Transverse colon (tissue), 4 donors: ENCODE measurements at regions not wholly inside any gene's neighbourhood (a gene's known extent, or its start where the extent isn't known, plus 50 kb on each side); places are given as distances from the start of the nearest gene placed in this dataset.

ENCODE experiments used
- DNase-seq: peaks from one replicate; pipeline ENCODE4 v3.0.0-alpha.2; 2019
- H3K27ac ChIP-seq, 4 donors: fragments of 200-600 bp; sonication (generic); 2 replicates each; pipeline ENCODE4 v1.5.1; 2016 to 2018; ENCODE audit warnings: inconsistent platforms in 4 of 4
- H3K27me3 ChIP-seq: fragments of 200-600 bp; sonication (generic); 2 replicates; pipeline ENCODE4 v1.5.1; 2017; ENCODE audit warnings: inconsistent platforms
- H3K36me3 ChIP-seq, 4 donors: fragments of 200-600 bp; sonication (generic); 2 replicates each; pipeline ENCODE4 v1.5.1; 2017 to 2019; ENCODE audit warnings: inconsistent platforms in 4 of 4
- H3K4me1 ChIP-seq, 4 donors: fragments of 200-600 bp; sonication (generic); 2 replicates each; pipeline ENCODE4 v1.5.1; 2017 to 2020; ENCODE audit warnings: inconsistent platforms in 4 of 4
- H3K4me3 ChIP-seq, 4 donors: fragments of 200-600 bp; sonication (generic); 1 replicate in 1 of 4; 2 replicates in 3 of 4; pipeline versions ENCODE4 v1.5.1 to v1.6.1; 2017 to 2019; ENCODE audit warnings: inconsistent platforms in 4 of 4
- H3K9me3 ChIP-seq, 2 donors: fragments of 200-600 bp; sonication (generic); 2 replicates each; pipeline ENCODE4 v1.5.1; 2017 to 2019; ENCODE audit warnings: inconsistent platforms in 2 of 2
- CTCF ChIP-seq, 5 experiments: fragments of 200-600 bp in 3 of 5; fragments of 450-650 bp in 2 of 5; sonication (generic) in 3 of 5; IDR thresholded peaks; 1 replicate in 2 of 5; 2 replicates in 3 of 5; pipeline ENCODE4 v1.5.1; 2016 to 2017; ENCODE audit warnings: antibody characterized with exemption in 5 of 5, inconsistent platforms in 3 of 5, mild to moderate bottlenecking in 2 of 5, moderate library complexity in 1 of 5
- EP300 ChIP-seq: sonication (generic); formaldehyde crosslinking; IDR thresholded peaks from one replicate; pipeline ENCODE4 v1.6.1; 2017; ENCODE audit warnings: antibody characterized with exemption, low read depth
- POLR2A ChIP-seq: fragments of 450-650 bp; IDR thresholded peaks from one replicate; pipeline ENCODE4 v1.6.1; 2016; ENCODE audit warnings: antibody characterized with exemption, mild to moderate bottlenecking, moderate library complexity
- POLR2AphosphoS5 ChIP-seq, 3 donors: sonication (generic); formaldehyde crosslinking; IDR thresholded peaks; one replicate each; pipeline ENCODE4 v1.6.1; 2016; ENCODE audit warnings: antibody characterized with exemption in 3 of 3
- WGBS, 2 donors: methylation state at CpG; one replicate each; pipeline ENCODE4 v1.1.5; 2018; ENCODE audit warnings: low coverage in 1 of 2; 5-methylcytosine and 5-hydroxymethylcytosine counted together
- in situ Hi-C, 4 donors: fragments of 200-750 bp; cut with MboI; loops; one replicate each; pipeline versions ENCODE4 v1.15.0 to v1.15.1; 2017; ENCODE audit warnings: low sequenced_read_pairs in 3 of 4, low pct_ligation_motif_present in 1 of 4, low pct_unique_long_range_greater_than_20kb in 1 of 4
- intact Hi-C: fragments of 100-400 bp; cut with DNase I; formaldehyde crosslinking; loops from one replicate; pipeline ENCODE4 v1.15.1; 2023; ENCODE audit warnings: low total_unique reads

- no peaks in the 10 kb centered on the region for H3K36me3 ChIP-seq
- H3K4me1 ChIP-seq = peaks cover 0 to 5% (median 2%) of the 10 kb centered on the region in 4 donors
- no peak overlapping the region for H3K4me3 ChIP-seq
- no peak overlapping the region for H3K27ac ChIP-seq
- no peaks in the 10 kb centered on the region for H3K27me3 ChIP-seq
- WGBS, 2 donors = 54 to 62% methylated on average over 3 to 4 of the region's 4 CpGs
- in situ Hi-C loops = no loop called here
- DNase-seq = no peak
- TF ChIP-seq POLR2AphosphoS5 (IDR thresholded peaks at IDR 0.05) (no peak), POLR2A (no peak), CTCF (IDR thresholded peaks at IDR 0.05) (no peak), EP300 (no peak)
- intact Hi-C loops = no loop called here
- no peaks in the 10 kb centered on the region for H3K9me3 ChIP-seq
These were observed 318.5 kb upstream of the RUNX1 start for GRCh38 chr21:35367553-35367952.

- Histone ChIP-seq H3K36me3 (no peaks in the 10 kb centered on the region), H3K4me3 (no peak overlapping the region), H3K4me1 (peaks cover 0 to 5% (median 2%) of the 10 kb centered on the region in 4 donors), H3K27me3 (no peaks in the 10 kb centered on the region), H3K9me3 (no peaks in the 10 kb centered on the region), H3K27ac (peak overlapping the region; percentile 7 to 39 (median 29))
- in situ Hi-C loops = no loop called here
- TF ChIP-seq POLR2AphosphoS5 (IDR thresholded peaks at IDR 0.05) (peak; percentile 15 to 52 (median 29)), CTCF (IDR thresholded peaks at IDR 0.05) (no peak), EP300 (no peak), POLR2A (no peak)
- 73 to 74% methylated on average over 3 to 5 of the region's 5 CpGs for WGBS, 2 donors
- no peak for DNase-seq
- intact Hi-C loops = no loop called here
These were observed 317.4 kb upstream of the RUNX1 start for GRCh38 chr21:35366394-35367080.

- WGBS, 2 donors = 93 to 97% methylated on average over 3 to 6 of the region's 6 CpGs
- peaks cover 0 to 5% (median 4%) of the 10 kb centered on the region in 4 donors for H3K4me1 ChIP-seq
- in situ Hi-C loops (no loop called here), intact Hi-C loops (no loop called here)
- H3K27ac ChIP-seq = no peak overlapping the region
- no peak for TF ChIP-seq EP300
- no peak for TF ChIP-seq CTCF (IDR thresholded peaks at IDR 0.05)
- no peak for TF ChIP-seq POLR2AphosphoS5 (IDR thresholded peaks at IDR 0.05)
- no peak for TF ChIP-seq POLR2A
- no peaks in the 10 kb centered on the region for H3K9me3 ChIP-seq
- no peak for DNase-seq
- no peaks in the 10 kb centered on the region for H3K36me3 ChIP-seq
- no peaks in the 10 kb centered on the region for H3K27me3 ChIP-seq
- no peak overlapping the region for H3K4me3 ChIP-seq
These were observed 314.4 kb upstream of the RUNX1 start for GRCh38 chr21:35363458-35363857.

- H3K36me3 ChIP-seq = no peaks in the 10 kb centered on the region
- no peaks in the 10 kb centered on the region for H3K9me3 ChIP-seq
- TF ChIP-seq POLR2AphosphoS5 (IDR thresholded peaks at IDR 0.05) = no peak
- no peak for TF ChIP-seq POLR2A
- no peak for TF ChIP-seq CTCF (IDR thresholded peaks at IDR 0.05)
- no peak for TF ChIP-seq EP300
- DNase-seq = no peak
- H3K27ac ChIP-seq = no peak overlapping the region
- peaks cover 0 to 4% (median 0%) of the 10 kb centered on the region in 4 donors for H3K4me1 ChIP-seq
- in situ Hi-C loops = no loop called here
- no peaks in the 10 kb centered on the region for H3K27me3 ChIP-seq
- no peak overlapping the region for H3K4me3 ChIP-seq
- intact Hi-C loops = no loop called here
These were observed 312.9 kb upstream of the RUNX1 start for GRCh38 chr21:35361988-35362387.
